ENCODE measurements at regions not wholly inside any gene's neighbourhood (a gene's known extent, or its start where the extent isn't known, plus 50 kb on each side); places are given as distances from the start of the nearest gene placed in this dataset.

- BruUV-seq (replicated peaks), result no TSS peak
- Histone ChIP-seq H2AFZ (ENCODE audit: low read length) (no peak overlapping the region), H3K27ac (ENCODE audit: low read depth, low read length, poor library complexity, severe bottlenecking) (no peak overlapping the region), H3K36me3 (ENCODE audit: insufficient read depth, low read length) (no peaks in the 10 kb centered on the region), H3K4me1 (ENCODE audit: insufficient read depth, low read length, poor library complexity, severe bottlenecking) (no peaks in the 10 kb centered on the region), H3K9me2 (ENCODE audit: insufficient read depth, low read length) (no peaks in the 10 kb centered on the region), H3K4me3 (ENCODE audit: low read depth, low read length, poor library complexity, severe bottlenecking) (no peak overlapping the region), H3K4me2 (ENCODE audit: low read length) (no peak overlapping the region), H3K9me3 (ENCODE audit: low read length) (peaks cover 5% of the 10 kb centered on the region; the same call in 1 of the 2 replicates), H4K20me1 (ENCODE audit: insufficient read depth, low read length) (no peaks in the 10 kb centered on the region), H3K79me2 (ENCODE audit: insufficient read depth, low read depth, low read length) (no peaks in the 10 kb centered on the region)
- intact Hi-C loops (cut with micrococcal nuclease; ENCODE audit: unreplicated experiment), result no loop called here
- CTCF ChIA-PET (ENCODE audit: unreplicated experiment), result no interaction called here
- no peak for TF ChIP-seq CTCF (conservative IDR thresholded peaks at IDR 0.05; ENCODE audit: low read length)
- no peak for TF ChIP-seq EZH2phosphoT487 (IDR thresholded peaks at IDR 0.05; ENCODE audit: borderline replicate concordance, low read depth, low read length)
- POLR2A ChIA-PET, result interaction anchor here (0.9 kb wide), 1 partner anchor 20 kb away, joined by 3 read pairs; no protein-coding TSS in a partner anchor
- DNase-seq (ENCODE audit: low spot score), result no peak
These were observed 231.1 kb upstream of the RUNX1 start for GRCh38 chr21:35280231-35280630.

GRCh38 chr21:35275776-35276175 is 226.7 kb upstream of the RUNX1 start:
- Histone ChIP-seq H3K9me2 (ENCODE audit: insufficient read depth, low read length) (no peaks in the 10 kb centered on the region), H3K79me2 (ENCODE audit: insufficient read depth, low read depth, low read length) (no peaks in the 10 kb centered on the region), H3K4me1 (ENCODE audit: insufficient read depth, low read length, poor library complexity, severe bottlenecking) (no peaks in the 10 kb centered on the region), H3K36me3 (ENCODE audit: insufficient read depth, low read length) (no peaks in the 10 kb centered on the region), H2AFZ (ENCODE audit: low read length) (no peak overlapping the region), H3K9me3 (ENCODE audit: low read length) (peaks cover 5% of the 10 kb centered on the region; the same call in 1 of the 2 replicates), H4K20me1 (ENCODE audit: insufficient read depth, low read length) (no peaks in the 10 kb centered on the region), H3K27ac (ENCODE audit: low read depth, low read length, poor library complexity, severe bottlenecking) (no peak overlapping the region), H3K4me3 (ENCODE audit: low read depth, low read length, poor library complexity, severe bottlenecking) (no peak overlapping the region), H3K4me2 (ENCODE audit: low read length) (no peak overlapping the region)
- ChIA-PET CTCF (ENCODE audit: unreplicated experiment) (no interaction called here), POLR2A (interaction anchor here (0.6 to 0.7 kb wide), 2 partner anchors 30 to 432 kb away, joined by 3 read pairs; no protein-coding TSS in a partner anchor)
- no TSS peak for BruUV-seq (replicated peaks)
- DNase-seq (ENCODE audit: low spot score), result no peak
- intact Hi-C loops (cut with micrococcal nuclease; ENCODE audit: unreplicated experiment), result no loop called here
- no peak for TF ChIP-seq EZH2phosphoT487 (IDR thresholded peaks at IDR 0.05; ENCODE audit: borderline replicate concordance, low read depth, low read length)
- no peak for TF ChIP-seq CTCF (conservative IDR thresholded peaks at IDR 0.05; ENCODE audit: low read length)

- BruUV-seq (replicated peaks), result no TSS peak
- Histone ChIP-seq H3K9me2 (ENCODE audit: insufficient read depth, low read length) (no peaks in the 10 kb centered on the region), H2AFZ (ENCODE audit: low read length) (no peak overlapping the region), H4K20me1 (ENCODE audit: insufficient read depth, low read length) (no peaks in the 10 kb centered on the region), H3K9me3 (ENCODE audit: low read length) (peaks cover 5% of the 10 kb centered on the region; the same call in 1 of the 2 replicates), H3K79me2 (ENCODE audit: insufficient read depth, low read depth, low read length) (no peaks in the 10 kb centered on the region), H3K36me3 (ENCODE audit: insufficient read depth, low read length) (no peaks in the 10 kb centered on the region), H3K4me1 (ENCODE audit: insufficient read depth, low read length, poor library complexity, severe bottlenecking) (no peaks in the 10 kb centered on the region), H3K27ac (ENCODE audit: low read depth, low read length, poor library complexity, severe bottlenecking) (no peak overlapping the region), H3K4me3 (ENCODE audit: low read depth, low read length, poor library complexity, severe bottlenecking) (no peak overlapping the region), H3K4me2 (ENCODE audit: low read length) (no peak overlapping the region)
- intact Hi-C loops (cut with micrococcal nuclease; ENCODE audit: unreplicated experiment), result no loop called here
- TF ChIP-seq EZH2phosphoT487 (IDR thresholded peaks at IDR 0.05; ENCODE audit: borderline replicate concordance, low read depth, low read length) (no peak), CTCF (conservative IDR thresholded peaks at IDR 0.05; ENCODE audit: low read length) (no peak)
- POLR2A ChIA-PET, result interaction anchor here (0.6 kb wide), 1 partner anchor 1550 kb away, joined by 3 read pairs; no protein-coding TSS in a partner anchor
- no peak for DNase-seq (ENCODE audit: low spot score)
- CTCF ChIA-PET (ENCODE audit: unreplicated experiment), result no interaction called here
These were observed 225.8 kb upstream of the RUNX1 start for GRCh38 chr21:35274923-35275322.

All from OCI-LY7 (cell line).